GM12872 (cell line): ENCODE measurements at regions not wholly inside any gene's neighbourhood (a gene's known extent, or its start where the extent isn't known, plus 50 kb on each side); places are given as distances from the start of the nearest gene placed in this dataset.

ENCODE experiments used
- CTCF ChIP-seq: IDR thresholded peaks from 3 replicates; pipeline ENCODE4 v1.5.1; 2011; ENCODE audit warnings: low read depth, mild to moderate bottlenecking, low read length, moderate library complexity; ENCODE audit not compliant: insufficient read depth

GRCh38 chrX:1075156-1075555, 137.3 kb downstream of the CRLF2 start:
- TF ChIP-seq CTCF, result no peak

GRCh38 chrX:1074755-1075154, 137.7 kb downstream of the CRLF2 start:
- TF ChIP-seq CTCF, result no peak

- no peak for TF ChIP-seq CTCF
These were observed 138.3 kb downstream of the CRLF2 start for GRCh38 chrX:1074172-1074571.

GRCh38 chrX:1072637-1073377, 139.6 kb downstream of the CRLF2 start:
- no peak for TF ChIP-seq CTCF

- TF ChIP-seq CTCF, result no peak
These were observed 141.1 kb downstream of the CRLF2 start for GRCh38 chrX:1071351-1071750.

GRCh38 chrX:1062351-1062750, 150.1 kb downstream of the CRLF2 start:
- TF ChIP-seq CTCF, result no peak

- TF ChIP-seq CTCF, result no peak
These were observed 151.9 kb downstream of the CRLF2 start for GRCh38 chrX:1060562-1060960.
